Activated CD4-positive, alpha-beta memory T cell treated with anti-CD3 and anti-CD28 coated beads for 36 hours (primary cell): ENCODE measurements at regions not wholly inside any gene's neighbourhood (a gene's known extent, or its start where the extent isn't known, plus 50 kb on each side); places are given as distances from the start of the nearest gene placed in this dataset.

Source experiments
- CTCF ChIA-PET: fragments of 350-600 bp; sonication (Branson Sonifier 250); formaldehyde crosslinking; loops from one replicate; lab custom pipeline; 2021; ENCODE audit warnings: antibody characterized with exemption, inconsistent platforms; lab: Charles Lee
- POLR2A ChIA-PET: fragments of 350-600 bp; sonication (Branson Sonifier 250); formaldehyde crosslinking; loops from one replicate; lab custom pipeline; 2021; ENCODE audit warnings: antibody characterized with exemption; lab: Charles Lee
- DNase-seq: peaks from one replicate; pipeline ENCODE4 v3.0.0-alpha.2; 2020
- H3K27ac Mint-ChIP-seq: one replicate; pipeline ENCODE4 v1.8.0; 2021; ENCODE audit warnings: mixed read lengths
- H3K27me3 Mint-ChIP-seq: one replicate; pipeline ENCODE4 v1.8.0; 2021; ENCODE audit warnings: mixed read lengths
- H3K36me3 Mint-ChIP-seq: one replicate; pipeline ENCODE4 v1.8.0; 2021; ENCODE audit warnings: mixed read lengths
- H3K4me1 Mint-ChIP-seq: one replicate; pipeline ENCODE4 v1.8.0; 2021; ENCODE audit warnings: low read depth, mixed read lengths
- H3K4me3 Mint-ChIP-seq: one replicate; pipeline ENCODE4 v1.8.0; 2021; ENCODE audit warnings: mild to moderate bottlenecking, mixed read lengths
- H3K9me3 Mint-ChIP-seq: one replicate; pipeline ENCODE4 v1.8.0; 2021; ENCODE audit warnings: mixed read lengths
- intact Hi-C: fragments of 100-400 bp; cut with micrococcal nuclease; formaldehyde crosslinking; loops from one replicate; pipeline ENCODE4 v1.15.1; 2023

GRCh38 chr21:19993268-19993667, 1004.9 kb upstream of the NCAM2 start:
- intact Hi-C loops: no loop called here
- Mint-ChIP-seq H3K9me3 (peaks cover 40% of the 10 kb centered on the region), H3K4me1 (no peaks in the 10 kb centered on the region), H3K27ac (no peak overlapping the region), H3K4me3 (no peak overlapping the region), H3K36me3 (no peaks in the 10 kb centered on the region), H3K27me3 (no peaks in the 10 kb centered on the region)
- CTCF ChIA-PET: no interaction called here
- POLR2A ChIA-PET: no interaction called here
- no peak for DNase-seq

GRCh38 chr21:19995253-19995652, 1003.0 kb upstream of the NCAM2 start:
- POLR2A ChIA-PET: no interaction called here
- CTCF ChIA-PET: no interaction called here
- intact Hi-C loops: no loop called here
- H3K4me1 Mint-ChIP-seq: no peaks in the 10 kb centered on the region
- no peak overlapping the region for H3K27ac Mint-ChIP-seq
- H3K27me3 Mint-ChIP-seq: no peaks in the 10 kb centered on the region
- no peak overlapping the region for H3K4me3 Mint-ChIP-seq
- H3K36me3 Mint-ChIP-seq: no peaks in the 10 kb centered on the region
- DNase-seq: no peak
- peaks cover 40% of the 10 kb centered on the region for H3K9me3 Mint-ChIP-seq

- H3K27me3 Mint-ChIP-seq: no peaks in the 10 kb centered on the region
- ChIA-PET POLR2A (no interaction called here), CTCF (no interaction called here)
- peaks cover 34% of the 10 kb centered on the region for H3K9me3 Mint-ChIP-seq
- H3K36me3 Mint-ChIP-seq: no peaks in the 10 kb centered on the region
- DNase-seq: no peak
- intact Hi-C loops: no loop called here
- no peak overlapping the region for H3K27ac Mint-ChIP-seq
- H3K4me1 Mint-ChIP-seq: no peaks in the 10 kb centered on the region
- no peak overlapping the region for H3K4me3 Mint-ChIP-seq
Observed at GRCh38 chr21:19998453-19998852, 999.8 kb upstream of the NCAM2 start.

- no peak for DNase-seq
Observed at GRCh38 chr21:19999369-20000272, 998.6 kb upstream of the NCAM2 start.

GRCh38 chr21:20004367-20004766, 993.8 kb upstream of the NCAM2 start:
- ChIA-PET CTCF (no interaction called here), POLR2A (no interaction called here)
- H3K27me3 Mint-ChIP-seq: no peaks in the 10 kb centered on the region
- H3K4me3 Mint-ChIP-seq: no peak overlapping the region
- peaks cover 2% of the 10 kb centered on the region for H3K9me3 Mint-ChIP-seq
- intact Hi-C loops: no loop called here
- no peak for DNase-seq
- H3K4me1 Mint-ChIP-seq: no peaks in the 10 kb centered on the region
- H3K36me3 Mint-ChIP-seq: no peaks in the 10 kb centered on the region
- H3K27ac Mint-ChIP-seq: no peak overlapping the region

More at GRCh38 chr21:19999369-20000272, 998.6 kb upstream of the NCAM2 start:
- Mint-ChIP-seq H3K27me3 (no peaks in the 10 kb centered on the region), H3K4me1 (no peaks in the 10 kb centered on the region), H3K9me3 (peaks cover 26% of the 10 kb centered on the region), H3K4me3 (no peak overlapping the region), H3K36me3 (no peaks in the 10 kb centered on the region), H3K27ac (no peak overlapping the region)
- POLR2A ChIA-PET: no interaction called here
- CTCF ChIA-PET: no interaction called here
- intact Hi-C loops: no loop called here

- intact Hi-C loops: no loop called here
- ChIA-PET CTCF (no interaction called here), POLR2A (no interaction called here)
- Mint-ChIP-seq H3K27ac (no peak overlapping the region), H3K4me3 (no peak overlapping the region), H3K4me1 (no peaks in the 10 kb centered on the region), H3K36me3 (no peaks in the 10 kb centered on the region), H3K27me3 (no peaks in the 10 kb centered on the region), H3K9me3 (no peaks in the 10 kb centered on the region)
- DNase-seq: no peak
Observed at GRCh38 chr21:20010691-20011200, 987.5 kb upstream of the NCAM2 start.

GRCh38 chr21:20013851-20014250, 984.4 kb upstream of the NCAM2 start:
- no peak overlapping the region for H3K27ac Mint-ChIP-seq
- intact Hi-C loops: no loop called here
- ChIA-PET POLR2A (no interaction called here), CTCF (no interaction called here)
- H3K4me1 Mint-ChIP-seq: no peaks in the 10 kb centered on the region
- no peaks in the 10 kb centered on the region for H3K36me3 Mint-ChIP-seq
- peaks cover under 1% of the 10 kb centered on the region for H3K9me3 Mint-ChIP-seq
- no peaks in the 10 kb centered on the region for H3K27me3 Mint-ChIP-seq
- no peak overlapping the region for H3K4me3 Mint-ChIP-seq
- no peak for DNase-seq

GRCh38 chr21:20016435-20017005, 981.7 kb upstream of the NCAM2 start:
- no peak overlapping the region for H3K27ac Mint-ChIP-seq
- ChIA-PET POLR2A (no interaction called here), CTCF (no interaction called here)
- H3K4me1 Mint-ChIP-seq: no peaks in the 10 kb centered on the region
- H3K4me3 Mint-ChIP-seq: no peak overlapping the region
- H3K36me3 Mint-ChIP-seq: no peaks in the 10 kb centered on the region
- intact Hi-C loops: no loop called here
- H3K27me3 Mint-ChIP-seq: no peaks in the 10 kb centered on the region
- no peak for DNase-seq
- H3K9me3 Mint-ChIP-seq: peaks cover 11% of the 10 kb centered on the region

- no peak for DNase-seq
Observed at GRCh38 chr21:20020026-20020425, 978.2 kb upstream of the NCAM2 start.

GRCh38 chr21:20023193-20023592, 975.0 kb upstream of the NCAM2 start:
- H3K27ac Mint-ChIP-seq: no peak overlapping the region
- intact Hi-C loops: no loop called here
- H3K27me3 Mint-ChIP-seq: no peaks in the 10 kb centered on the region
- peaks cover 18% of the 10 kb centered on the region for H3K9me3 Mint-ChIP-seq
- H3K4me1 Mint-ChIP-seq: no peaks in the 10 kb centered on the region
- no peak for DNase-seq
- H3K36me3 Mint-ChIP-seq: no peaks in the 10 kb centered on the region
- ChIA-PET POLR2A (no interaction called here), CTCF (no interaction called here)
- H3K4me3 Mint-ChIP-seq: no peak overlapping the region

More at GRCh38 chr21:20020026-20020425, 978.2 kb upstream of the NCAM2 start:
- ChIA-PET CTCF (no interaction called here), POLR2A (no interaction called here)
- Mint-ChIP-seq H3K27ac (no peak overlapping the region), H3K4me1 (no peaks in the 10 kb centered on the region), H3K36me3 (no peaks in the 10 kb centered on the region), H3K4me3 (no peak overlapping the region), H3K27me3 (no peaks in the 10 kb centered on the region), H3K9me3 (peaks cover 11% of the 10 kb centered on the region)
- intact Hi-C loops: no loop called here

- no peak overlapping the region for H3K4me3 Mint-ChIP-seq
- no peak overlapping the region for H3K27ac Mint-ChIP-seq
- ChIA-PET CTCF (no interaction called here), POLR2A (no interaction called here)
- no peaks in the 10 kb centered on the region for H3K4me1 Mint-ChIP-seq
- no peak for DNase-seq
- H3K36me3 Mint-ChIP-seq: no peaks in the 10 kb centered on the region
- H3K9me3 Mint-ChIP-seq: peaks cover 15% of the 10 kb centered on the region
- intact Hi-C loops: no loop called here
- no peaks in the 10 kb centered on the region for H3K27me3 Mint-ChIP-seq
Observed at GRCh38 chr21:20024741-20025140, 973.5 kb upstream of the NCAM2 start.

GRCh38 chr21:20026543-20026942, 971.7 kb upstream of the NCAM2 start:
- POLR2A ChIA-PET: no interaction called here

More at GRCh38 chr21:20026543-20026942, 971.7 kb upstream of the NCAM2 start:
- Mint-ChIP-seq H3K4me1 (no peaks in the 10 kb centered on the region), H3K27ac (no peak overlapping the region), H3K9me3 (peaks cover 7% of the 10 kb centered on the region), H3K27me3 (no peaks in the 10 kb centered on the region), H3K4me3 (no peak overlapping the region), H3K36me3 (no peaks in the 10 kb centered on the region)
- CTCF ChIA-PET: no interaction called here
- DNase-seq: no peak
- intact Hi-C loops: no loop called here
